Stimulated activated naive B cell treated with anti-CD40 and anti-IgM and Interleukin-4, amounts not matched to agents 10 μg/mL and 1 μg/mL and 100 μg/mL, for 72 hours (primary cell): ENCODE measurements at regions not wholly inside any gene's neighbourhood (a gene's known extent, or its start where the extent isn't known, plus 50 kb on each side); places are given as distances from the start of the nearest gene placed in this dataset.

ENCODE experiments used
- ATAC-seq, 2 donors: fragments of 150-1000 bp; cut with Tn5 transposase; replicated peaks; 2 replicates each; pipeline ENCODE4 v1.10.0; 2021; ENCODE audit warnings: moderate library complexity in 1 of 2
- DNase-seq: peaks from one replicate; pipeline ENCODE4 v3.0.0; 2021
- H3K27ac Mint-ChIP-seq: one replicate; pipeline ENCODE4 v1.8.0; 2022; ENCODE audit warnings: mild to moderate bottlenecking, mixed read lengths
- H3K27me3 Mint-ChIP-seq, 2 donors: one replicate each; pipeline ENCODE4 v1.8.0; 2022; ENCODE audit warnings: mixed read lengths in 2 of 2
- H3K36me3 Mint-ChIP-seq, 2 donors: one replicate each; pipeline ENCODE4 v1.8.0; 2022; ENCODE audit warnings: mixed read lengths in 2 of 2, mild to moderate bottlenecking in 1 of 2
- H3K4me1 Mint-ChIP-seq, 2 donors: one replicate each; pipeline ENCODE4 v1.8.0; 2022; ENCODE audit warnings: mixed read lengths in 2 of 2, mild to moderate bottlenecking in 1 of 2
- H3K4me3 Mint-ChIP-seq, 2 donors: one replicate each; pipeline ENCODE4 v1.8.0; 2022; ENCODE audit warnings: mild to moderate bottlenecking in 2 of 2, mixed read lengths in 2 of 2, moderate library complexity in 1 of 2
- H3K9me3 Mint-ChIP-seq, 2 donors: one replicate each; pipeline ENCODE4 v1.8.0; 2022; ENCODE audit warnings: mixed read lengths in 2 of 2, mild to moderate bottlenecking in 1 of 2

DNA sequence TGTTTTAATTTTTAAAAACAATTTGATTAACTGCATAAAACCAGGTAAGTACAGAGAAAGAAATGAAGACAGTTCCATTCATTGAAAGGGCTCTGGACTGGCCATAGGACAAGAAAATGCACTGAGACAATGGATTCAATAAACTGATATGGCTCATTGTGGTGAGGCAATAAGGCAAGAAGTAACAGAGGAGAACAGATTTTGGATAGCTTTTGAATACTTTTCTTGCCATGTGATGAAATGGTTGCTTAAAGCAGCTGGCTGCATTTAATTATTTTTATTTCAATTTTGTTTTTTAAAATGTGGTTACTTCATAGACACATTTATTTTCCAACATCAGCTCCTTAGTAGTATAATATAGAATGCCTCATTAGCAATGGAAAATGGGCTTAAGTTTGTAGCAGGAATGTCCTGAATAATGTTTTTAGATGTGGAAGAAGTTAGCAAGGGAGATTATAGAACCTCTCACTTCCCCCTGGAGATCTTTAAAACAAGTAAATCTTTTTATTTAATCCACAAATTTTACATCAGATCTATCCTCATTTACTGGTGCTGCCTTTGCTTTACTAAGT, 646.9 kb upstream of the ZEB2 start:
- H3K36me3 Mint-ChIP-seq, result no peaks in the 10 kb centered on the region
- no peak overlapping the region for H3K4me3 Mint-ChIP-seq
- no peak for DNase-seq
- H3K27me3 Mint-ChIP-seq, result no peaks in the 10 kb centered on the region
- H3K27ac Mint-ChIP-seq, result no peak overlapping the region
- H3K4me1 Mint-ChIP-seq, result no peaks in the 10 kb centered on the region
- ATAC-seq, result no peak
- no peaks in the 10 kb centered on the region for H3K9me3 Mint-ChIP-seq

DNA sequence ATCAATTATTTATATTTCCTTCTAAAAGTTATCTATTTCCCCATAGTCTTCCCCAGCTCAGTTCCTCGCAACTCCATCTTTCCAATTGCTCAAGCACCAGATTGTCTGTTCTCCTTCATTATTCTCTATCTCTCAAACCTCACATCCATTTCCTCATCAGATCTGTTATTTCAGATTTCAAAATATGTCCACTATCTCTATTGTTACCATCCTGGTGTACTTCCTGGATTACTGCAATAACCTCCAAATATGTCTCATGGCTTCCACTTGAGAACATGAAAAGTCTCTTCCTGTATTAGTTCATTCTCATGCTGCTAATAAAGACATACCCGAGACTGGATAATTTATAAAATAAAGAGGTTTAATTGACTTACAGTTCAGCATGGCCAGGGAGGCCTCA, 641.7 kb upstream of the ZEB2 start:
- no peak overlapping the region for H3K27ac Mint-ChIP-seq
- ATAC-seq (no peak), DNase-seq (no peak)
- no peaks in the 10 kb centered on the region for H3K27me3 Mint-ChIP-seq
- peaks cover 2 to 3% of the 10 kb centered on the region in 2 donors for H3K9me3 Mint-ChIP-seq
- peaks cover 3 to 4% of the 10 kb centered on the region in 2 donors for H3K4me1 Mint-ChIP-seq
- H3K36me3 Mint-ChIP-seq, result peaks cover 0 to 1% of the 10 kb centered on the region in 2 donors
- no peak overlapping the region for H3K4me3 Mint-ChIP-seq

DNA sequence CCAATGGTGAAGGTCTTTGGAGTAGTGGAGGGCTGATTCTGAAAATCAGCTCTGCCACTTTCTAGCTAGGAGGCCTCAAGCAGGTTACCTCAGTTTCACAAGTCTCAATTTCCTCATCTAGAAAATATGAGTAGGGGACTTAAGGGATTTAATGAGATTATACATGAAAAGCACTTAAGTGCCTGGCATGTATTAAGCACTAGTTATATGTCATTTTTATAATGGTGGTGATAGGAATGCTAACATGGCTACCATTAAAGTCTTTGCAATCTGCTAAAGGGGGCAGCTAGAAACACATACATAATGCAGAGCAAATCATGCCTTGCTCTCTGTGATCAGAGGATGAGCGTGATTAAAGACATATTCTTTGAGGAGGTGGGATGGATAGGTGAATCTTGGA, 640.9 kb upstream of the ZEB2 start:
- peaks cover 0 to 1% of the 10 kb centered on the region in 2 donors for H3K36me3 Mint-ChIP-seq
- no peak overlapping the region for H3K4me3 Mint-ChIP-seq
- ATAC-seq, result no peak
- peaks cover 2 to 3% of the 10 kb centered on the region in 2 donors for H3K9me3 Mint-ChIP-seq
- H3K4me1 Mint-ChIP-seq, result peaks cover 3 to 4% of the 10 kb centered on the region in 2 donors
- no peak for DNase-seq
- H3K27me3 Mint-ChIP-seq, result no peaks in the 10 kb centered on the region
- H3K27ac Mint-ChIP-seq, result no peak overlapping the region

- Mint-ChIP-seq H3K4me1 (peaks cover 3 to 4% of the 10 kb centered on the region in 2 donors), H3K27ac (no peak overlapping the region), H3K4me3 (no peak overlapping the region), H3K27me3 (no peaks in the 10 kb centered on the region), H3K36me3 (peaks cover 0 to 1% of the 10 kb centered on the region in 2 donors), H3K9me3 (peaks cover 3 to 5% of the 10 kb centered on the region in 2 donors)
- DNase-seq (no peak), ATAC-seq (peak; percentile 18 to 34)
Measured at GRCh38 chr2:145159676-145160075, 639.8 kb upstream of the ZEB2 start.

DNA sequence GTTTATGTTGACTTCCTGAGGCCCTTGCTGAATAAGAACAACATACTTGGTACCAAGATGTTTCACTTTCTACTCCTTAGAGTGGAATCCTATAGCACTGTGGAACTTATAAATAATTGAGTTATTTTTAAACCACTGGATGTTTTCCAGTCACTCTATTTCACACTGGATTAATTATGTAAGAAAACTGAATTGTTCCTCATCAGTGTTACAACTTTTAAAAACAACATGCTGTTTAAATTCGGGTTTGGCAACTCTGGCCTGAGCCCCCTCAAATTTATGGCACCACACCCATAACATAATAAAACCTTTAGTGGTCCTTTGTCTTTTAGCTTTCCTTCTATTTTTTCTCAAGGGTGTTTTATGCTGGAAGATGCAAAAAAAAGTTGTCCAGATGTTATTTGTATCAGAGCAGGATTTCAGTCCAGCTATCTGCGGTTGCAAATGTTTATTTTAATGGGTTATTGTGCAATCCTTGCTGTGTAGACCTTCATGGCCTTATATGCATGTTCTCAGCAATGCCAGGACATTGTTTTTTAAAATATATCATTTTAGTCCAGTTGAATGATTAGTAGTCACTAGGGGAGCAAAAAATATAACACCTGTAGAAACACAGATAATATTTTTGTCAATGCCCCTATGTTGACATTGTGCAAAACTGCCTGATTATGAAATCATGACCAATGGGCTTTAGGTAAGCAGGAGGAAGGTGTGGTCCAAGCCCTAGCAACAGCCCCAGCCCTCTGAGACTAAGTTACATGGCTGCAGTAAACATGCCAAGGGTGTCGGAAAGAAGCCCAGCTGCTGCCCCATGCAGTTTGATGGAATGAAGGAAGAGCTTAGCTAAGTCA, 638.0 kb upstream of the ZEB2 start:
- Mint-ChIP-seq H3K4me3 (no peak overlapping the region), H3K27me3 (no peaks in the 10 kb centered on the region), H3K27ac (no peak overlapping the region), H3K36me3 (peaks cover 1 to 6% of the 10 kb centered on the region in 2 donors), H3K9me3 (peaks cover 8 to 11% of the 10 kb centered on the region in 2 donors), H3K4me1 (peaks cover 3 to 4% of the 10 kb centered on the region in 2 donors)
- ATAC-seq (no peak), DNase-seq (no peak)

DNA sequence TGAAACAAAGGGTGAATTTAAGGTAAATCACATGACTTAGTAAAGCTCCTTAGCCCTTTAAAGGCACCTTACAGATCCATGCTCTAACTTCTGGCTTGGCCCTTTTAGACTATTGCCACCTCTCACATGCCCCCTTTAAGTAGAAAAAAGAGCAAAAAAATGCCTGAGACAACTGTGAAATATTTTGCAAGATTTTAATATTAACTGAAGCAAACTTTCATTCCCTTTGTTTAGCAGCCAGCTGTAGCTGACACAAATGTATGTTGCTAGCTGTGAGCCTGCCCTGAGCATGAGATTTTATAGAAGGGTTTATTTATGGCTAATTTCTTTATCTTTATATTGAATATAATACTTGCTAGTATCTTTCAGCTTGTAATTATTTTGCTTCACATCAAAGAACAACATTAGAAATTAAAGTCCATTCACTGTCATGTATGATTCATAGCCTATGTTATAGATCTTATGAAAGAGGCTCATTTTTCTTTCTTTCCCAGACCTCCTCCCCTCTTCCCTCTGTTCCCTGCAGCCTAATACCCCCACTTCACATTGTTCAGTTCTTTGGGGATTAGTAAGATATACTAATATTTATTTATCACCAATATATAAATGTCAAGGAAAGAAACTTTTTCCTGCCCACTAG, 637.2 kb upstream of the ZEB2 start:
- Mint-ChIP-seq H3K4me3 (no peak overlapping the region), H3K4me1 (peaks cover 3 to 4% of the 10 kb centered on the region in 2 donors), H3K36me3 (peaks cover 1 to 7% of the 10 kb centered on the region in 2 donors), H3K27me3 (no peaks in the 10 kb centered on the region), H3K27ac (no peak overlapping the region), H3K9me3 (peaks cover 8 to 12% of the 10 kb centered on the region in 2 donors)
- no peak for ATAC-seq
- DNase-seq, result no peak

DNA sequence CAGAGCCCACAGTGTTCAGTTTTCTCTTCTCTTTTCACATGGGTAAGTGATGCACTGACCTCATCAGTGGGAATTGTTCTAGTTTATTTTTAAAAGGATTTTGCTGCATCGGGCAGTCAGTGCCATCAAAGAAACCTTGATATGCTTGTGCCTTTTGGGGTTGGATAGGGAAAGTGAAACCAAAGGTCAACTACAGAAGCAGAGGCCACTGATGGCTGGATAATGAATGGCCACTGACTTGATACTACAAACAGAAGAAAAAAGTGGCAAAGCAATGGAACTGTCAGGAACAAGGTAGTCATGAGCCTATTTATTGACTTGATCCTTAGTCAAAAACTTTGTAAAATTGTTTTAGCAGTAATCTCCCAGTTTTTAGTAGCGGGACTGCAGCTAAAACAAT, 636.3 kb upstream of the ZEB2 start:
- H3K36me3 Mint-ChIP-seq, result peaks cover 1 to 7% of the 10 kb centered on the region in 2 donors
- H3K27ac Mint-ChIP-seq, result no peak overlapping the region
- no peak overlapping the region for H3K4me3 Mint-ChIP-seq
- peaks cover 3 to 4% of the 10 kb centered on the region in 2 donors for H3K4me1 Mint-ChIP-seq
- no peak for ATAC-seq
- H3K27me3 Mint-ChIP-seq, result no peaks in the 10 kb centered on the region
- DNase-seq, result no peak
- H3K9me3 Mint-ChIP-seq, result peaks cover 10 to 11% of the 10 kb centered on the region in 2 donors

DNA sequence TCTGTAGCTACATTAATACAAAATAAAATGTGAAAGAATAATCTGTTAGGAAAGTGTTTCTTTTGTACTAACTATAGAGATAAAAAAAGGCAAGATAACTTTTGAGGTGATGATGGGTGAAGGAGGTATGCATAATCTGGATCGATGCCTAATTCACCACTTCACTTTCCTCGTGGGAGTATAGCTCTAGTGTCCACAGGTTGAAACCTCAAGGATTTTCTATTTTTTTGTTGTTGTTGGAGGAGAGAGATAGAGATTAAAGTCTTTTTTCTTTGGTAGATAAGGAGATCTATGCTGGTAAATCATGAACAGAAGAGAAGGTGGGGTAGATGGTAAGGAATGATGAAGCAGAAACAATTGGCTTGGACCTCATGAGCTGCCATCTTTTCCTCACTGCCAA, 635.3 kb upstream of the ZEB2 start:
- ATAC-seq (no peak), DNase-seq (no peak)
- H3K36me3 Mint-ChIP-seq, result peaks cover 0 to 7% of the 10 kb centered on the region in 2 donors
- H3K4me1 Mint-ChIP-seq, result peaks cover 3 to 4% of the 10 kb centered on the region in 2 donors
- H3K27me3 Mint-ChIP-seq, result no peaks in the 10 kb centered on the region
- H3K4me3 Mint-ChIP-seq, result no peak overlapping the region
- H3K27ac Mint-ChIP-seq, result no peak overlapping the region
- peaks cover 10% of the 10 kb centered on the region in 2 donors for H3K9me3 Mint-ChIP-seq

- H3K36me3 Mint-ChIP-seq, result peaks cover 0 to 7% of the 10 kb centered on the region in 2 donors
Measured at GRCh38 chr2:145154731-145155130, 634.8 kb upstream of the ZEB2 start.

DNA sequence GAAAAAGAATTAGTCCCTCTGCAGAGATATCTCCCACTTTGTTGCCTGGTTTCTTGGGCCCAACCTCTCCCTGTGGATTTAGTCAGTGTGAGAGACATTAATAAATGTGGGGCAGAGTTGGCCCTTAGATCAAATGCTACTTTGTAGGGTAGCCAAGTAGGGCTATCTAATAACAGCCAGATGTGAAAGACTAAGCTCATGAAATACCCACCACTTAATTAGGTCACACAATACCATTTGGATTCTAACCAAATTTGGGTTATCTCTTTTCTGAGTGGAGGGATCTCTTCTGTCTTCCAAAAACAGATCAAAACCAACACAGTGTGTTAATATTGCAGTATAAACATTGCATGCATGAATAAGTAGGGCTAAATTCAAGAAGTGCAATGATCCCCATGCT, 626.8 kb upstream of the ZEB2 start:
- Mint-ChIP-seq H3K9me3 (peaks cover 0 to 4% of the 10 kb centered on the region in 2 donors), H3K36me3 (no peaks in the 10 kb centered on the region), H3K27me3 (no peaks in the 10 kb centered on the region), H3K4me1 (no peaks in the 10 kb centered on the region), H3K4me3 (no peak overlapping the region), H3K27ac (no peak overlapping the region)
- ATAC-seq, result no peak
- no peak for DNase-seq

More at GRCh38 chr2:145154731-145155130, 634.8 kb upstream of the ZEB2 start:
- DNase-seq (no peak), ATAC-seq (no peak)
- Mint-ChIP-seq H3K4me1 (peaks cover 2% of the 10 kb centered on the region in 2 donors), H3K27ac (no peak overlapping the region), H3K9me3 (peaks cover 10% of the 10 kb centered on the region in 2 donors), H3K4me3 (no peak overlapping the region), H3K27me3 (no peaks in the 10 kb centered on the region)

DNA sequence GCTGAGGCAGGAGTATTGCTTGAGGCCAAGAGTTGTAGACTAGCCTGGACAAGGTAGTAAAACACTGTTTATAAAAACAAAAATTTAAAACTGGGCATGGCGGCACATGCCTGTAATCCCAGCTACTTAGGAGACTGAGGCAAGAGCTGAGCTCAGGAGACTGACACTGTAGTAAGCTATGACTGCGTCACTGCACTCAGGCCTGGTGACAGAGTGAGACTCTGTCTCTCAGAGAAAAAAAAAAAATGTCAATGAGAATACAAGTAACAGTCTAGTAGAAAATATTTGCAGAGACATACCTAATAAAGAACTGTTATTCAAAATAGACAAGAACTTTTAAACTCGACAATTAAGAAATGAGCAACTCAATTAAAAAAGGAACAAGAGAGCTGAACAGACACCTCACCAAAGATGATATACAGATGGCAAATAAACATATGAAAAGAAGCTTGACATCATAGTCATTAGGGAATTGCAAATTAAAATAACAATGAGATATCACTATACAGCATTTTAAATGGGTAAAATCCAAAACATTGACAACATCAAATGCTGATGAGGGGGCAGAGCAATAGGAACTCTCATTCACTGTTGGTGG, 624.3 kb upstream of the ZEB2 start:
- ATAC-seq, result no peak
- Mint-ChIP-seq H3K27me3 (no peaks in the 10 kb centered on the region), H3K27ac (no peak overlapping the region), H3K4me3 (no peak overlapping the region), H3K4me1 (no peaks in the 10 kb centered on the region), H3K9me3 (no peaks in the 10 kb centered on the region), H3K36me3 (no peaks in the 10 kb centered on the region)
- no peak for DNase-seq

- Mint-ChIP-seq H3K36me3 (no peaks in the 10 kb centered on the region), H3K4me1 (no peaks in the 10 kb centered on the region), H3K27me3 (no peaks in the 10 kb centered on the region), H3K4me3 (no peak overlapping the region), H3K27ac (no peak overlapping the region), H3K9me3 (no peaks in the 10 kb centered on the region)
- DNase-seq (no peak), ATAC-seq (no peak)
Measured at GRCh38 chr2:145141981-145142380, 622.1 kb upstream of the ZEB2 start.

DNA sequence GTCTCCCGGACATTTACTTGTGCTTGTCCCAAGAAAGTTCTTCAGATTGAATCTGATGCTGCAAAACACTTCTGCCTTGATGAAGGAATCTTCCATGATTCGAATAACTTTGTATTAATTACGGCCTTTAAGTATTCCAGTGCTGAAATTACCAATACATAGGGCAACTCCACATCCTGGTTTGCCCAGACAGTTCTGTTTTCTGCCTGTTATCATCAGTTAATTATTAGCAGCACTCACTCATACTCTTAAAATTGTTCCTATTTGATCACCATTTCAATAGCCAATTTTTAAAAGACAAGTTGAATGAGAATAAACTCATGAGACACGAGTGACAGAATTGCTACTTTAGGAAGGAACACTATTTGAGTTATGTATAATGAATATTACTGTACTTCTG, 620.7 kb upstream of the ZEB2 start:
- no peaks in the 10 kb centered on the region for H3K36me3 Mint-ChIP-seq
- no peak overlapping the region for H3K27ac Mint-ChIP-seq
- ATAC-seq, result no peak
- no peaks in the 10 kb centered on the region for H3K4me1 Mint-ChIP-seq
- H3K27me3 Mint-ChIP-seq, result no peaks in the 10 kb centered on the region
- no peak overlapping the region for H3K4me3 Mint-ChIP-seq
- H3K9me3 Mint-ChIP-seq, result no peaks in the 10 kb centered on the region
- DNase-seq, result no peak

GRCh38 chr2:145138626-145139025, 618.7 kb upstream of the ZEB2 start:
- Mint-ChIP-seq H3K27me3 (no peaks in the 10 kb centered on the region), H3K4me3 (no peak overlapping the region), H3K36me3 (no peaks in the 10 kb centered on the region), H3K27ac (no peak overlapping the region), H3K9me3 (no peaks in the 10 kb centered on the region), H3K4me1 (no peaks in the 10 kb centered on the region)
- DNase-seq, result no peak
- no peak for ATAC-seq
